ENCODE measurements at regions not wholly inside any gene's neighbourhood (a gene's known extent, or its start where the extent isn't known, plus 50 kb on each side); places are given as distances from the start of the nearest gene placed in this dataset.

- TF ChIP-seq CTCF (IDR thresholded peaks at IDR 0.05; ENCODE audit: insufficient read depth, low read length) (no peak), REST (IDR thresholded peaks at IDR 0.05; ENCODE audit: insufficient replicate concordance, low read depth) (no peak), POLR2AphosphoS5 (IDR thresholded peaks at IDR 0.05; ENCODE audit: low read depth) (no peak), GABPA (IDR thresholded peaks at IDR 0.05; ENCODE audit: low read depth) (no peak)
These were observed 337.8 kb upstream of the TBC1D5 start for GRCh38 chr3:18080198-18080689.

Measured in HL-60 (cell line).